ENCODE measurements at regions not wholly inside any gene's neighbourhood (a gene's known extent, or its start where the extent isn't known, plus 50 kb on each side); places are given as distances from the start of the nearest gene placed in this dataset.

DNA sequence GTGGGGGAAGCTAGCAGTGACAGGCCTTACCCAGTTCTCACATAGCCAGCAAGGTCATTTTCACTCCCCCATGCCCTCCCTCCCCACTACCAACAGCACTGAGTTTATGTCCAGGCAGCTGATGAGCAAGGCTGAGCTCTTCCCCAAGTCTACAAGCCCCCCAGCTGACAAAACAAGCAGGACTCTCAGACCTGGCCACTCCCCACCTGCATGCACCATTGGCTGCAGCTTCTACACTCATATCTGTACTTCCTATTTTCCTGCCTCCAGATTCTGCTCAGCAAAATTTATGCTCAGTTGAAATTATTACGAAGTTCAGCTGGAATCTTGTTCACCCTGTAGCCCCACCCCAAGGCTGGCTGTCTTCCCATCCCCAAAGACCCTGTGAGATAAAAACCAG, 339.3 kb downstream of the ARL6IP6 start:
- TF ChIP-seq, protein P1, sequence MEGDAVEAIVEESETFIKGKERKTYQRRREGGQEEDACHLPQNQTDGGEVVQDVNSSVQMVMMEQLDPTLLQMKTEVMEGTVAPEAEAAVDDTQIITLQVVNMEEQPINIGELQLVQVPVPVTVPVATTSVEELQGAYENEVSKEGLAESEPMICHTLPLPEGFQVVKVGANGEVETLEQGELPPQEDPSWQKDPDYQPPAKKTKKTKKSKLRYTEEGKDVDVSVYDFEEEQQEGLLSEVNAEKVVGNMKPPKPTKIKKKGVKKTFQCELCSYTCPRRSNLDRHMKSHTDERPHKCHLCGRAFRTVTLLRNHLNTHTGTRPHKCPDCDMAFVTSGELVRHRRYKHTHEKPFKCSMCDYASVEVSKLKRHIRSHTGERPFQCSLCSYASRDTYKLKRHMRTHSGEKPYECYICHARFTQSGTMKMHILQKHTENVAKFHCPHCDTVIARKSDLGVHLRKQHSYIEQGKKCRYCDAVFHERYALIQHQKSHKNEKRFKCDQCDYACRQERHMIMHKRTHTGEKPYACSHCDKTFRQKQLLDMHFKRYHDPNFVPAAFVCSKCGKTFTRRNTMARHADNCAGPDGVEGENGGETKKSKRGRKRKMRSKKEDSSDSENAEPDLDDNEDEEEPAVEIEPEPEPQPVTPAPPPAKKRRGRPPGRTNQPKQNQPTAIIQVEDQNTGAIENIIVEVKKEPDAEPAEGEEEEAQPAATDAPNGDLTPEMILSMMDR (IDR thresholded peaks at IDR 0.05; ENCODE audit: low read depth, low read length, missing input control) = no peak
- TF ChIP-seq GABPA (IDR thresholded peaks at IDR 0.05 in 1 of 2, conservative IDR thresholded peaks at IDR 0.05 in 1 of 2) (no peak), YY1 (IDR thresholded peaks at IDR 0.05) (no peak), RXRA (IDR thresholded peaks at IDR 0.05) (no peak), RAD21 (IDR thresholded peaks at IDR 0.05) (no peak)
- TF ChIP-seq, protein P2, sequence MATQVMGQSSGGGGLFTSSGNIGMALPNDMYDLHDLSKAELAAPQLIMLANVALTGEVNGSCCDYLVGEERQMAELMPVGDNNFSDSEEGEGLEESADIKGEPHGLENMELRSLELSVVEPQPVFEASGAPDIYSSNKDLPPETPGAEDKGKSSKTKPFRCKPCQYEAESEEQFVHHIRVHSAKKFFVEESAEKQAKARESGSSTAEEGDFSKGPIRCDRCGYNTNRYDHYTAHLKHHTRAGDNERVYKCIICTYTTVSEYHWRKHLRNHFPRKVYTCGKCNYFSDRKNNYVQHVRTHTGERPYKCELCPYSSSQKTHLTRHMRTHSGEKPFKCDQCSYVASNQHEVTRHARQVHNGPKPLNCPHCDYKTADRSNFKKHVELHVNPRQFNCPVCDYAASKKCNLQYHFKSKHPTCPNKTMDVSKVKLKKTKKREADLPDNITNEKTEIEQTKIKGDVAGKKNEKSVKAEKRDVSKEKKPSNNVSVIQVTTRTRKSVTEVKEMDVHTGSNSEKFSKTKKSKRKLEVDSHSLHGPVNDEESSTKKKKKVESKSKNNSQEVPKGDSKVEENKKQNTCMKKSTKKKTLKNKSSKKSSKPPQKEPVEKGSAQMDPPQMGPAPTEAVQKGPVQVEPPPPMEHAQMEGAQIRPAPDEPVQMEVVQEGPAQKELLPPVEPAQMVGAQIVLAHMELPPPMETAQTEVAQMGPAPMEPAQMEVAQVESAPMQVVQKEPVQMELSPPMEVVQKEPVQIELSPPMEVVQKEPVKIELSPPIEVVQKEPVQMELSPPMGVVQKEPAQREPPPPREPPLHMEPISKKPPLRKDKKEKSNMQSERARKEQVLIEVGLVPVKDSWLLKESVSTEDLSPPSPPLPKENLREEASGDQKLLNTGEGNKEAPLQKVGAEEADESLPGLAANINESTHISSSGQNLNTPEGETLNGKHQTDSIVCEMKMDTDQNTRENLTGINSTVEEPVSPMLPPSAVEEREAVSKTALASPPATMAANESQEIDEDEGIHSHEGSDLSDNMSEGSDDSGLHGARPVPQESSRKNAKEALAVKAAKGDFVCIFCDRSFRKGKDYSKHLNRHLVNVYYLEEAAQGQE (IDR thresholded peaks at IDR 0.05) = no peak
- TF ChIP-seq, protein P3, sequence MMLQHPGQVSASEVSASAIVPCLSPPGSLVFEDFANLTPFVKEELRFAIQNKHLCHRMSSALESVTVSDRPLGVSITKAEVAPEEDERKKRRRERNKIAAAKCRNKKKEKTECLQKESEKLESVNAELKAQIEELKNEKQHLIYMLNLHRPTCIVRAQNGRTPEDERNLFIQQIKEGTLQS (IDR thresholded peaks at IDR 0.05) = no peak

All from liver (tissue), 3 donors.